K562 (cell line): ENCODE measurements at regions not wholly inside any gene's neighbourhood (a gene's known extent, or its start where the extent isn't known, plus 50 kb on each side); places are given as distances from the start of the nearest gene placed in this dataset.

ENCODE experiments used
- MYBL2 ChIP-seq, 2 experiments: fragments of 450-650 bp in 1 of 2; sonication (generic) in 1 of 2; formaldehyde crosslinking in 1 of 2; IDR thresholded peaks; 2 replicates each; pipeline versions ENCODE4 v1.6.1 to v1.8.1; 2017 to 2022; ENCODE audit warnings: borderline replicate concordance in 1 of 2, inconsistent platforms in 1 of 2, low read depth in 1 of 2, mild to moderate bottlenecking in 1 of 2, missing genetic modification reagents in 1 of 2, moderate library complexity in 1 of 2
- SIN3B ChIP-seq: fragments of 450-650 bp; IDR thresholded peaks from 2 replicates; pipeline ENCODE4 v1.6.1; 2017; ENCODE audit warnings: low read depth, mild to moderate bottlenecking, moderate library complexity
- TF ChIP-seq, protein P1 (sequence below): fragments of 200-600 bp; sonication (generic); IDR thresholded peaks from one replicate; pipeline ENCODE4 v1.6.1; 2012; ENCODE audit warnings: mild to moderate bottlenecking, low read depth, low read length, inconsistent platforms

DNA sequence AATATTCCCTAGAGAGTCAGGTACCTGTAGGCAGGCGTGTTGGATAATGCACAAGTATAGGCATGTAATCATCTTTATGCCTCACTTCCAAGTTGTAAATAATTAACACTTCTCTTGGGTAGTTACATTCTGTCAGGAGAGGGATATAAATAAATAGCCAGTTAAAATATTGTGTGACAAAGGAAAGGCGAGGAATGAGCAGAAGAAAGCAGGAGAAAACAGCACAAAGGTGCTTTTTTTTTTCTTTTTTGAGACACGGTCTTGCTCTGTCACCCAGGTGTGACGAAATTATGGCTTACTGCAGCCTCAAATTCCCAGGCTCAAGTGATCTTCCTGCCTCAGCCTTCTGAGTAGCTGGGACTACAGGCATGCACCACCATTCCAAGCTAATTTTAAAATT is 99.2 kb upstream of the LYZL2 start (continued):
- TF ChIP-seq, protein P1, sequence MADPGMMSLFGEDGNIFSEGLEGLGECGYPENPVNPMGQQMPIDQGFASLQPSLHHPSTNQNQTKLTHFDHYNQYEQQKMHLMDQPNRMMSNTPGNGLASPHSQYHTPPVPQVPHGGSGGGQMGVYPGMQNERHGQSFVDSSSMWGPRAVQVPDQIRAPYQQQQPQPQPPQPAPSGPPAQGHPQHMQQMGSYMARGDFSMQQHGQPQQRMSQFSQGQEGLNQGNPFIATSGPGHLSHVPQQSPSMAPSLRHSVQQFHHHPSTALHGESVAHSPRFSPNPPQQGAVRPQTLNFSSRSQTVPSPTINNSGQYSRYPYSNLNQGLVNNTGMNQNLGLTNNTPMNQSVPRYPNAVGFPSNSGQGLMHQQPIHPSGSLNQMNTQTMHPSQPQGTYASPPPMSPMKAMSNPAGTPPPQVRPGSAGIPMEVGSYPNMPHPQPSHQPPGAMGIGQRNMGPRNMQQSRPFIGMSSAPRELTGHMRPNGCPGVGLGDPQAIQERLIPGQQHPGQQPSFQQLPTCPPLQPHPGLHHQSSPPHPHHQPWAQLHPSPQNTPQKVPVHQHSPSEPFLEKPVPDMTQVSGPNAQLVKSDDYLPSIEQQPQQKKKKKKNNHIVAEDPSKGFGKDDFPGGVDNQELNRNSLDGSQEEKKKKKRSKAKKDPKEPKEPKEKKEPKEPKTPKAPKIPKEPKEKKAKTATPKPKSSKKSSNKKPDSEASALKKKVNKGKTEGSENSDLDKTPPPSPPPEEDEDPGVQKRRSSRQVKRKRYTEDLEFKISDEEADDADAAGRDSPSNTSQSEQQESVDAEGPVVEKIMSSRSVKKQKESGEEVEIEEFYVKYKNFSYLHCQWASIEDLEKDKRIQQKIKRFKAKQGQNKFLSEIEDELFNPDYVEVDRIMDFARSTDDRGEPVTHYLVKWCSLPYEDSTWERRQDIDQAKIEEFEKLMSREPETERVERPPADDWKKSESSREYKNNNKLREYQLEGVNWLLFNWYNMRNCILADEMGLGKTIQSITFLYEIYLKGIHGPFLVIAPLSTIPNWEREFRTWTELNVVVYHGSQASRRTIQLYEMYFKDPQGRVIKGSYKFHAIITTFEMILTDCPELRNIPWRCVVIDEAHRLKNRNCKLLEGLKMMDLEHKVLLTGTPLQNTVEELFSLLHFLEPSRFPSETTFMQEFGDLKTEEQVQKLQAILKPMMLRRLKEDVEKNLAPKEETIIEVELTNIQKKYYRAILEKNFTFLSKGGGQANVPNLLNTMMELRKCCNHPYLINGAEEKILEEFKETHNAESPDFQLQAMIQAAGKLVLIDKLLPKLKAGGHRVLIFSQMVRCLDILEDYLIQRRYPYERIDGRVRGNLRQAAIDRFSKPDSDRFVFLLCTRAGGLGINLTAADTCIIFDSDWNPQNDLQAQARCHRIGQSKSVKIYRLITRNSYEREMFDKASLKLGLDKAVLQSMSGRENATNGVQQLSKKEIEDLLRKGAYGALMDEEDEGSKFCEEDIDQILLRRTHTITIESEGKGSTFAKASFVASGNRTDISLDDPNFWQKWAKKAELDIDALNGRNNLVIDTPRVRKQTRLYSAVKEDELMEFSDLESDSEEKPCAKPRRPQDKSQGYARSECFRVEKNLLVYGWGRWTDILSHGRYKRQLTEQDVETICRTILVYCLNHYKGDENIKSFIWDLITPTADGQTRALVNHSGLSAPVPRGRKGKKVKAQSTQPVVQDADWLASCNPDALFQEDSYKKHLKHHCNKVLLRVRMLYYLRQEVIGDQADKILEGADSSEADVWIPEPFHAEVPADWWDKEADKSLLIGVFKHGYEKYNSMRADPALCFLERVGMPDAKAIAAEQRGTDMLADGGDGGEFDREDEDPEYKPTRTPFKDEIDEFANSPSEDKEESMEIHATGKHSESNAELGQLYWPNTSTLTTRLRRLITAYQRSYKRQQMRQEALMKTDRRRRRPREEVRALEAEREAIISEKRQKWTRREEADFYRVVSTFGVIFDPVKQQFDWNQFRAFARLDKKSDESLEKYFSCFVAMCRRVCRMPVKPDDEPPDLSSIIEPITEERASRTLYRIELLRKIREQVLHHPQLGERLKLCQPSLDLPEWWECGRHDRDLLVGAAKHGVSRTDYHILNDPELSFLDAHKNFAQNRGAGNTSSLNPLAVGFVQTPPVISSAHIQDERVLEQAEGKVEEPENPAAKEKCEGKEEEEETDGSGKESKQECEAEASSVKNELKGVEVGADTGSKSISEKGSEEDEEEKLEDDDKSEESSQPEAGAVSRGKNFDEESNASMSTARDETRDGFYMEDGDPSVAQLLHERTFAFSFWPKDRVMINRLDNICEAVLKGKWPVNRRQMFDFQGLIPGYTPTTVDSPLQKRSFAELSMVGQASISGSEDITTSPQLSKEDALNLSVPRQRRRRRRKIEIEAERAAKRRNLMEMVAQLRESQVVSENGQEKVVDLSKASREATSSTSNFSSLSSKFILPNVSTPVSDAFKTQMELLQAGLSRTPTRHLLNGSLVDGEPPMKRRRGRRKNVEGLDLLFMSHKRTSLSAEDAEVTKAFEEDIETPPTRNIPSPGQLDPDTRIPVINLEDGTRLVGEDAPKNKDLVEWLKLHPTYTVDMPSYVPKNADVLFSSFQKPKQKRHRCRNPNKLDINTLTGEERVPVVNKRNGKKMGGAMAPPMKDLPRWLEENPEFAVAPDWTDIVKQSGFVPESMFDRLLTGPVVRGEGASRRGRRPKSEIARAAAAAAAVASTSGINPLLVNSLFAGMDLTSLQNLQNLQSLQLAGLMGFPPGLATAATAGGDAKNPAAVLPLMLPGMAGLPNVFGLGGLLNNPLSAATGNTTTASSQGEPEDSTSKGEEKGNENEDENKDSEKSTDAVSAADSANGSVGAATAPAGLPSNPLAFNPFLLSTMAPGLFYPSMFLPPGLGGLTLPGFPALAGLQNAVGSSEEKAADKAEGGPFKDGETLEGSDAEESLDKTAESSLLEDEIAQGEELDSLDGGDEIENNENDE, result no peak
- no peak for TF ChIP-seq MYBL2 (IDR thresholded peaks at IDR 0.05; ENCODE audit: low read depth)
- TF ChIP-seq MYBL2 (CRISPR knock-in tag; IDR thresholded peaks at IDR 0.05; ENCODE audit: borderline replicate concordance), result no peak
- TF ChIP-seq SIN3B, result no peak
- TF ChIP-seq, all 486 proteins: peak for 0
